VCaP (cell line): ENCODE measurements at regions not wholly inside any gene's neighbourhood (a gene's known extent, or its start where the extent isn't known, plus 50 kb on each side); places are given as distances from the start of the nearest gene placed in this dataset.

Source experiments
- H3K27ac ChIP-seq: fragments of 450-650 bp; 2 replicates; pipeline ENCODE4 v1.5.1; 2017
- TF ChIP-seq, protein P1 (sequence below): fragments of 450-650 bp; conservative IDR thresholded peaks from 2 replicates; pipeline ENCODE4 v1.5.1; 2017; ENCODE audit warnings: mild to moderate bottlenecking, moderate library complexity

GRCh38 chr1:234701737-234702341, 91.9 kb upstream of the IRF2BP2 start:
- no peak overlapping the region for H3K27ac ChIP-seq
- TF ChIP-seq, protein P1, sequence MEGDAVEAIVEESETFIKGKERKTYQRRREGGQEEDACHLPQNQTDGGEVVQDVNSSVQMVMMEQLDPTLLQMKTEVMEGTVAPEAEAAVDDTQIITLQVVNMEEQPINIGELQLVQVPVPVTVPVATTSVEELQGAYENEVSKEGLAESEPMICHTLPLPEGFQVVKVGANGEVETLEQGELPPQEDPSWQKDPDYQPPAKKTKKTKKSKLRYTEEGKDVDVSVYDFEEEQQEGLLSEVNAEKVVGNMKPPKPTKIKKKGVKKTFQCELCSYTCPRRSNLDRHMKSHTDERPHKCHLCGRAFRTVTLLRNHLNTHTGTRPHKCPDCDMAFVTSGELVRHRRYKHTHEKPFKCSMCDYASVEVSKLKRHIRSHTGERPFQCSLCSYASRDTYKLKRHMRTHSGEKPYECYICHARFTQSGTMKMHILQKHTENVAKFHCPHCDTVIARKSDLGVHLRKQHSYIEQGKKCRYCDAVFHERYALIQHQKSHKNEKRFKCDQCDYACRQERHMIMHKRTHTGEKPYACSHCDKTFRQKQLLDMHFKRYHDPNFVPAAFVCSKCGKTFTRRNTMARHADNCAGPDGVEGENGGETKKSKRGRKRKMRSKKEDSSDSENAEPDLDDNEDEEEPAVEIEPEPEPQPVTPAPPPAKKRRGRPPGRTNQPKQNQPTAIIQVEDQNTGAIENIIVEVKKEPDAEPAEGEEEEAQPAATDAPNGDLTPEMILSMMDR: no peak

DNA sequence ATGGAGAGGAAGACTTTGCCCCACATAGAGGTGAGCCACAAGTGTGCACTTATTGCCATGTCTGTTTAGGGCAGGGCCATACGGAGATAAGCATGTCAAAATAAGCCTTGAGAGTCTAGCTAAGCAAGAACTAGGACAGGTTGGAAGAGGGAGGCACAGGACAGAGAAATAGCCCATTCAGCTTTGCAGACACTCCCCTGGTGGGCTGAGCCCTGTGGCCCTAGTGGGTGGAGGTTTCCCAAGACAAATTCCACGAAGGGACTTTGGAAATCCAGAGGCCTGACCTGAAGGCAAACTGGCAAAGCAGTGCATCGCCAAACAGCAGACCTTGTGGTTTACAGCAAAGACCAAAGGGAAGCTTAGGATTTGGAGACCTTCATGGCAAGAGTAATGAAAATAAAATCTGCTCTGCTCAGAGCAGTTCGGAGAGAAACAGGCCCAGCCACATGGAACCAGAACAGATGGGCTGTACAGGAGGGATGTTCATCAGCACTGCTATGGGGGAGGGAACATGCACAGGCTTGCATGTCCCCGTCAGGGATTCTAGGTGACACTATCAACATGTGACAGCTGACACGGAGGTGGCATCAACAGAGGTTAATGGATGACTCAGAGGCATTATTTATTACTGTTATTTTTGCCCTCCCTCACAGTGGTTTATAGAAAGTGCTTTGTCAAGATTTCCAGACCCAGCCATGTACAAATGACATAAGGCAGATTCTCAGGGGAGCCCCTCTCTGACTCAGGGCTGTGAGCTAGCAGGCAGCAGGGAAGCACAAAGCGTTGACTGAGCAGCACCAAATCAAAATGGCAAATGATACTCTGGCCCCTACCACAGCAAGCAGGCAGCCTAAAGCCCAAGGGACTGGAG, 90.1 kb upstream of the IRF2BP2 start:
- H3K27ac ChIP-seq: no peak overlapping the region
- TF ChIP-seq, protein P1: no peak

- TF ChIP-seq, protein P1: no peak
- no peak overlapping the region for H3K27ac ChIP-seq
Measured at GRCh38 chr1:234698686-234699085, 88.7 kb upstream of the IRF2BP2 start.

DNA sequence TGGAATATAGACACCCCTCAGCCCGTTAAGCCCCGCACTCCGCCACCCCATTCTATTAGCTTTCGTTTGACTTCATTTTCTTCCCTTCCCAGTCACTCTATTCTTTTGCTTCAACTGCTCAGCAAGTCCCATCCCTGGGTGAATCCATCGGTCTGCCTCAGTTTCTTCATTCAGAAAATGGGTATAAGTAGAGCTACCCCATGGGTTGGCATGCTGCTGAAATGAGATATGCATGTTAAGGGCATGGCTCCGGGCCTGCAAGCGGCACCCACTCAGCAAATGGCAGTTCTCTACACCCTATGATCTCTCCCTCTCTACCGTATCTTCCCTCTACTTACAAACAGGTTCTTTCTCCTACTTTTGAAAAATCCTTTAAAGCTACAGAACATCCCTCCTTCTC, 87.8 kb upstream of the IRF2BP2 start:
- TF ChIP-seq, protein P1: no peak
- H3K27ac ChIP-seq: no peak overlapping the region

DNA sequence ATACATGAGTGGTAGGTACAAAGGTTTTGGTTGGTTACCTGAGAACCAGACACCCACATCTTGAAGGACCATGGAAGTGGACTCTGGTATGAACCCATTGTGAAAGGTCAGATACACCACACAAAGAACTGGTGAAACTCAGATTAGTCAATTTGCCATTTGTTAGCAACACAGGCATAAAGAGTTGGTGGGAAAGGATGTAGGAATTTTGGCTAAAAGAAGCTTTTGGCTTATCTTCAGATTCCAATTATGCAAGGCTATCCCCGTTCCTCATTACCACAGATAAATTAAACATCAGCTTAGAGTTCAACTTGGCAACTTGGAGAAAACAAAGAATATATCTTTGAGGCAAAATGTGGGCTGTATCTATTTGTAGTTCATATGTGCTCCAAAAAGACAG, 87.0 kb upstream of the IRF2BP2 start:
- TF ChIP-seq, protein P1: no peak
- no peak overlapping the region for H3K27ac ChIP-seq

DNA sequence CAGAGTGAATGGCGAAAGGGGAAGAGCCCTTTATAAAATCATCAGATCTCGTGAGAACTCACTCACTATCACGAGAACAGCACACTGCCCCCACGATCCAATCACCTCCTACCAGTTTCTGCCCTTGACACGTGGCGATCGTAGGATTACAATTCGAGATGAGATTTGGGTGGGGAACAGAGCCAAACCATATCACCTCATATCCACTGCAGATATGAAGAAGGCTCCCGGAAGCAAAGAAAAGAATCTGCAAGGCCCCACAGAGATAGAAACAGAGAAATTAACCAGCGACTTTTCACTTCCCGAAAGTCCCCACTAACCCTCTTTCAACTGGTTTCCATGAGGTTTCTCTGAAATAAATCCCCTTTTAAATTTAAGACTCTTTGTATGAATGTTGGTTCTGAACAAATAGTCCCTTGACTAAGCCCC, 86.2 kb upstream of the IRF2BP2 start:
- H3K27ac ChIP-seq: no peak overlapping the region
- TF ChIP-seq, protein P1: no peak

DNA sequence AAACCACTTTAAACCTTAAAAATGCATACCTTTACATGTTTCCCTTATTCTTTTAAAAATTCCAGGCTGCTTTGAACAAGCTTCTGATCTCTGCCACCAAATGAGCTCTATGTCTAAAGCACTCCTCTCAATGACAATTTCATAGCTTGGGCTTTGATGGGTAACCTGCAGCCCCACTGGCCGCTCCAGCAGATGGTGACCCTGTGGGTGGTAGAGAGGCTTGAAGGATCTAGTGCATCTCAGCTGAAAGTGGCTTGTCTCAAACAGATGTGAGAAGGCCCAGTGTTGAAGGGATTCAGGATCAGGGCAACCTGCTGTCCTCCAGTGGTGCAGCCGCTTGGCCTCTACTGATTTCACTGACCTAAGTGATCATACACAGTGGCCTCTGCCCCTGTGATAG, 84.7 kb upstream of the IRF2BP2 start:
- H3K27ac ChIP-seq: no peak overlapping the region

More for the DNA sequence above, 84.7 kb upstream of the IRF2BP2 start:
- TF ChIP-seq, protein P1: no peak
